MM.1S (cell line): ENCODE measurements at regions not wholly inside any gene's neighbourhood (a gene's known extent, or its start where the extent isn't known, plus 50 kb on each side); places are given as distances from the start of the nearest gene placed in this dataset.

Experiments
- DNase-seq: peaks from one replicate; pipeline ENCODE4 v3.0.0-alpha.2; 2015
- H2AFZ ChIP-seq: fragments of 300-600 bp; sonication (generic); 2 replicates; pipeline ENCODE4 v1.6.0; 2016; ENCODE audit warnings: antibody characterized with exemption, low read length
- H3F3A ChIP-seq: fragments of 300-600 bp; sonication (generic); 2 replicates; pipeline ENCODE4 v1.6.1; 2016; ENCODE audit warnings: mild to moderate bottlenecking, antibody characterized with exemption, low read length, moderate library complexity, mixed read lengths; ENCODE audit not compliant: insufficient read depth
- H3K27ac ChIP-seq: fragments of 300-600 bp; sonication (generic); 2 replicates; pipeline ENCODE4 v1.5.1; 2016; ENCODE audit warnings: mild to moderate bottlenecking, low read length
- H3K27me3 ChIP-seq: fragments of 300-600 bp; sonication (generic); replicated peaks from 2 replicates; pipeline ENCODE4 v1.6.0; 2016; ENCODE audit warnings: low read length; ENCODE audit not compliant: insufficient read depth
- H3K36me3 ChIP-seq: fragments of 300-600 bp; sonication (generic); replicated peaks from 2 replicates; pipeline ENCODE4 v1.6.1; 2016; ENCODE audit warnings: mild to moderate bottlenecking, low read length, mixed read lengths; ENCODE audit not compliant: insufficient read depth
- H3K4me1 ChIP-seq: fragments of 300-600 bp; sonication (generic); 2 replicates; pipeline ENCODE4 v1.6.1; 2016; ENCODE audit warnings: low read length, mixed read lengths
- H3K4me2 ChIP-seq: fragments of 300-600 bp; sonication (generic); 2 replicates; pipeline ENCODE4 v1.6.0; 2016; ENCODE audit warnings: low read depth, low read length
- H3K4me3 ChIP-seq: fragments of 300-600 bp; sonication (generic); 2 replicates; pipeline ENCODE4 v1.5.1; 2016; ENCODE audit warnings: low read length, mixed read lengths
- H3K79me2 ChIP-seq: fragments of 300-600 bp; sonication (generic); 2 replicates; pipeline ENCODE4 v1.6.1; 2016; ENCODE audit warnings: mixed run types, low read length, mixed read lengths
- H3K9ac ChIP-seq: fragments of 300-600 bp; sonication (generic); 2 replicates; pipeline ENCODE4 v1.6.1; 2016; ENCODE audit warnings: low read length, mixed read lengths
- H3K9me2 ChIP-seq: fragments of 300-600 bp; sonication (generic); replicated peaks from 2 replicates; pipeline ENCODE4 v1.6.1; 2016; ENCODE audit warnings: mild to moderate bottlenecking, low read length, mixed read lengths; ENCODE audit not compliant: insufficient read depth
- H3K9me3 ChIP-seq: fragments of 300-600 bp; sonication (generic); replicated peaks from 2 replicates; pipeline ENCODE4 v1.6.1; 2016; ENCODE audit warnings: mild to moderate bottlenecking, low read length, mixed read lengths; ENCODE audit not compliant: insufficient read depth
- H4K20me1 ChIP-seq: fragments of 300-600 bp; sonication (generic); 2 replicates; pipeline ENCODE4 v1.6.1; 2016; ENCODE audit warnings: mild to moderate bottlenecking, low read length, moderate library complexity, mixed read lengths; ENCODE audit not compliant: insufficient read depth
- CTCF ChIP-seq: fragments of 300-600 bp; sonication (generic); IDR thresholded peaks from 2 replicates; pipeline ENCODE4 v1.5.1; 2016; ENCODE audit warnings: antibody characterized with exemption, low read length, mixed read lengths
- EZH2 ChIP-seq: fragments of 300-600 bp; sonication (generic); optimal IDR thresholded peaks from 2 replicates; pipeline ENCODE3; 2017; ENCODE audit warnings: low read depth, mild to moderate bottlenecking, antibody characterized with exemption, low read length, mixed read lengths
- EZH2phosphoT487 ChIP-seq: fragments of 300-600 bp; sonication (generic); IDR thresholded peaks from 2 replicates; pipeline ENCODE4 v1.6.1; 2018; ENCODE audit warnings: antibody characterized with exemption, low read length

- Histone ChIP-seq H3K9me2 (no peaks in the 10 kb centered on the region), H3K4me1 (peaks cover 12% of the 10 kb centered on the region), H3K4me2 (no peak overlapping the region), H3F3A (peaks cover 4% of the 10 kb centered on the region; the same call in 1 of the 2 replicates), H3K9me3 (no peaks in the 10 kb centered on the region), H3K36me3 (no peaks in the 10 kb centered on the region), H3K27ac (no peak overlapping the region), H3K79me2 (no peaks in the 10 kb centered on the region), H2AFZ (no peak overlapping the region), H3K4me3 (no peak overlapping the region), H4K20me1 (no peaks in the 10 kb centered on the region), H3K27me3 (no peaks in the 10 kb centered on the region), H3K9ac (no peak overlapping the region)
- no peak for TF ChIP-seq EZH2
- no peak for TF ChIP-seq EZH2phosphoT487
- no peak for TF ChIP-seq CTCF
- no peak for DNase-seq
Measured at GRCh38 chr20:56968376-56969048, 297.9 kb downstream of the BMP7 start.

- H3K27ac ChIP-seq = peak overlapping the region; percentile 60
- peaks cover 18% of the 10 kb centered on the region for H3K4me1 ChIP-seq
- no peaks in the 10 kb centered on the region for H3K9me3 ChIP-seq
- H2AFZ ChIP-seq = peak overlapping the region; percentile 45
- H3K4me2 ChIP-seq = peak overlapping the region; percentile 92
- peaks cover 6% of the 10 kb centered on the region; the same call in 1 of the 2 replicates for H3F3A ChIP-seq
- H3K36me3 ChIP-seq = no peaks in the 10 kb centered on the region
- TF ChIP-seq EZH2phosphoT487 (no peak), CTCF (peak; percentile 90)
- H4K20me1 ChIP-seq = no peaks in the 10 kb centered on the region
- H3K79me2 ChIP-seq = no peaks in the 10 kb centered on the region
- H3K9ac ChIP-seq = peak overlapping the region; percentile 26; the same call in 1 of the 2 replicates
- peak overlapping the region; percentile 46 for H3K4me3 ChIP-seq
- no peaks in the 10 kb centered on the region for H3K27me3 ChIP-seq
- no peaks in the 10 kb centered on the region for H3K9me2 ChIP-seq
- DNase-seq = peak; percentile 77
Measured at GRCh38 chr20:56974499-56975250, 291.8 kb downstream of the BMP7 start.

- DNase-seq = no peak
- no peaks in the 10 kb centered on the region for H3K27me3 ChIP-seq
Measured at GRCh38 chr20:56975838-56976237, 290.6 kb downstream of the BMP7 start.

More at GRCh38 chr20:56975838-56976237, 290.6 kb downstream of the BMP7 start:
- H3K4me2 ChIP-seq = peak overlapping the region; percentile 92; the same call in 1 of the 2 replicates
- H3K9ac ChIP-seq = no peak overlapping the region
- H3K9me2 ChIP-seq = no peaks in the 10 kb centered on the region
- H3F3A ChIP-seq = peaks cover 6% of the 10 kb centered on the region; the same call in 1 of the 2 replicates
- H3K4me1 ChIP-seq = peaks cover 18% of the 10 kb centered on the region
- no peaks in the 10 kb centered on the region for H3K9me3 ChIP-seq
- no peaks in the 10 kb centered on the region for H4K20me1 ChIP-seq
- H3K27ac ChIP-seq = no peak overlapping the region
- H3K36me3 ChIP-seq = no peaks in the 10 kb centered on the region
- no peaks in the 10 kb centered on the region for H3K79me2 ChIP-seq
- no peak overlapping the region for H2AFZ ChIP-seq
- TF ChIP-seq CTCF = no peak
- no peak overlapping the region for H3K4me3 ChIP-seq
